CD4-positive, alpha-beta T cell treated with Interleukin-10 for 1 hour (primary cell): ENCODE measurements at regions not wholly inside any gene's neighbourhood (a gene's known extent, or its start where the extent isn't known, plus 50 kb on each side); places are given as distances from the start of the nearest gene placed in this dataset.
"Not testable (repeated sequence)": the region's sequence is repeated elsewhere in the genome, so short reads cannot be mapped to it uniquely, and the experiment has no call there.

Experiments
- DNase-seq: peaks from one replicate; pipeline ENCODE4 v3.0.0-alpha.2; 2020

GRCh38 chr16:66044089-66044488 lies 322.4 kb upstream of the CDH5 start:
- DNase-seq: no peak

GRCh38 chr16:66043326-66043725 lies 323.2 kb upstream of the CDH5 start:
- no peak for DNase-seq

DNA sequence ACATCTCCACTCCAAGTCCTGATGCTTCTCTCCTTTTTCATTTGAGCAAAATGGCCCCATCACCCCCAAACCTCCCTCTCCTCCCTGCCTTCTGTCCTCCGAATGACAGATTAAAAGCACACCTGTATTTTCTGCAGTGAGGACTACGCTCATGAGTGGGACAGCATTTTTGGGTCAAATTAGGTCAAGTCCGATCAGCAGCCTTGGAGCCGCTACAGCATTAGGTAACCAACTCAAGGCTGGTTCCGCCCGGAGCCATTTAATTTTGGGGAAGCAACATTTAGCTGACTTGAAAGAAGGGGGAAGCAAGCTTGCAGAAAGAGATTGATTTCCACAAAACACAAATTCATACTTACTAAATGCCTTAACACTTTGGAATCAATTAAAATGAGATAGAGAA lies 324.1 kb upstream of the CDH5 start:
- DNase-seq: no peak

DNA sequence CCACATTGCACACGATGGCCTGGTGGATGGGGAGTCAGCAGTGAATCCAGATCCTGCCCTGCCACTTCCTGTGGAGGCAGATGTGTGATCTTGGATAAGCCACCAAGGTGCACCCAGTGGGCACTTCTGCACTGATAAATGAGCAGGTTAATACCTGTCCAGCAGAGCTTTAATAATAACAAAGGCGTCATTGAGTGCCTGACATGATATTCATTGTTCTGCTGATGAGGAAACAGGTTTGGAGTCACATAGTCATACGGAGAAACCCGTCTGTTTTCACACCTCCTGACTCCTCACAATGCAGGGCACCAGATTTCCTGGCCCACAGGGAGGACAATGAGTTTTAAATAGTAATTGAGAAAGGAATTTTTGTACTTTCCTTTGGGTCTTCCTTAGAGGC lies 324.6 kb upstream of the CDH5 start:
- no peak for DNase-seq

GRCh38 chr16:66039793-66040192 lies 326.7 kb upstream of the CDH5 start:
- no peak for DNase-seq

DNA sequence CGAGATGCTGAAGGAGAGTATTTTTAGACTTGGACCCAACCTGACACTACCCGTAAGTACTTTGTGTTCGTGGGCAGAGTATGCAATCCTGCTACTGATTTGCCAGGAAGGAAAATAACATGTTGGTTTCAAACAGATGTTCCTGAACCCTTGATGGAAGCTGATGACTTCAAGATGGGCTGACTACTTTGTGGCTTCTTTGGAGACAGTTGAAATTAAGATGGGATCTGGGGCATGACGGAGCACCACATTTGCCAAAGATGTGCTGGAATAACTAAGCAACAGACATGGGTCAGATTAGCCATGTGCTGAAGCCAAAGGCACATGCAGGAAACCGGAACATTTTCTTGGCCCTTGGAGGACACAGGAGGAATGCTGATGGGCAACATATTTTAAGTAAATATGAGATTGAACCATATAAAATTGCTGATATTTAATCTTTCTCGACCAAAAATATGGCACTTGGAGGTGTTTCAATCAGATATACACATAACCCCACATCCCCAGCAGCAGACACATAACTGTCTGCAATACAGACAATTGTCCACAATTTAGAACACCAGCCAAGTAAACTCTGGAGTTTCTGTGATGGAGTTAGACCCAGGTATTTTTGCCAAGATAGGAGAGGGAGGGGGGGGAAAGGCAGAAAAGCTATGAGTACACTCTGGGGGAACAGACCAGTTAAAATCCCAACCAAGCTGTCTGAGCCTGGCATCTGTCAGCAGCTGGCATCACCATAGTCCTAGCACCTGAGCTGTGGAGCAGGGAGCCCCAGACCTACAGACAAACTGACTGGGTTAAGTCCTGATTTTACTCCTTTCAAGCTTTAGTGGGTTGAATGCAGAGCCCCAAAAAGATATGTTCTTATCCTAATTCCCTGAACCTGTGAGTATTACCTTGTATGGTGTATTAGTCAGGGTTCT lies 329.4 kb upstream of the CDH5 start:
- DNase-seq: no peak

GRCh38 chr16:66036184-66036583 lies 330.3 kb upstream of the CDH5 start:
- DNase-seq: no peak

- DNase-seq: no peak
These were observed 331.4 kb upstream of the CDH5 start for GRCh38 chr16:66035096-66035495.

GRCh38 chr16:66032841-66033240 lies 333.6 kb upstream of the CDH5 start:
- no peak for DNase-seq

GRCh38 chr16:66030036-66030435 lies 336.5 kb upstream of the CDH5 start:
- DNase-seq: no peak

DNA sequence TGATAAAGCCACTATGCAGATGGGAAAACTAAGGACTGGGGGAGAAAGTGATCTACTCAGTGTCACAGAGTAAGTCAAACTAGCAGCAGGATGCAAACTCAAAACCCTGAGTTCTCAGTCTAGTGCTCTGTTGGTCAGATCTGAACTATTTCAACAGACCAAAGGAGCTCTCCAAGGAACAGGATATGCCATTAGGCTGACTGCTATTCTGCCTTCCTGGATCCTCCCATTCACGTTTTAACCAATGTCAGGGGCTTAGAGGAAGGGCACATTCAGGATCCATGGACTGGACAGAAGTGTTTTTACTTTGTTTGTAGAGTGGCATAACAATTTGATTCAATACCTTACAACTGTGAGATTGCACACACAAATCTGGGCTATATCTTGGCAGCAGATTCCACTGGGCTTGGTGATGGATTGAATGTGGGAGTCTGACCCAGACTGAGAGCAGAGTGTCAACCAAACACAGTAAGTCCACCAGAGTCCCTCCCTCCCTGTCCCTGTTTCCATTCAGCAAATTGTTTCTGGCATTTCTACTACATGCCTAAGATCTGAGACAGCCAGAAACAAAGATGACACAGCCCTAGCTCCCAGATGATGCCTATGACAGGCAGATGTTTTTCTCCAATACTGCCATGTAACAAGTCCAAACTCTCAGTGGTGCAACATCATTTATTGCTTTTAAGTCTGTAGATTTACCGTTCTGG lies 337.8 kb upstream of the CDH5 start:
- no peak for DNase-seq

DNA sequence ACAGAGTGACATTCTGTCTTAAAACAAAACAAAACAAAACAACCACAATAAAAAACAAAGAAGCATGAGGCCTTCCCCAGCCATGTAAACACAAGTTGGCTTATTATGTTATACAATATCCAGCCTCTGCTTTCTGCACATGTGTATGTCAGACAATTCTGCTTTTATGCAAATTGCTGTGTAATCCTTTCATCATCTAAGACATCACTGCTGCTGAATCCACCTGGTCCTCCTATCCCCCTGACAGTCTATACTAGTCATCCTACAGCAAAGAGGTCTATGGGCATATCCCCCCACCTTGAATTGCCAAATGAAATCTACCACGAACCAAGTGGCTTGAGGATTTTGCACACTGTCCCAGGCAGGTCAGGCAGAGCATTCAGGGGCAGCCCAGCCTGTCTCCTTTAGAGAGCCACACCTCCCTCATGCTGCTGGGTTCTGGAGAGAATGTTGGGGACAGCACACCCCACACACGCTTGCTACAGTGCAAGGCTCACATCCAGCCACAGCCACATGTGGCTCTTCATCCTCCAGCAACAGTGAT lies 339.6 kb upstream of the CDH5 start:
- no peak for DNase-seq

- no peak for DNase-seq
These were observed 340.3 kb upstream of the CDH5 start for GRCh38 chr16:66026211-66026610.

GRCh38 chr16:66025751-66026150 lies 340.7 kb upstream of the CDH5 start:
- no peak for DNase-seq

DNA sequence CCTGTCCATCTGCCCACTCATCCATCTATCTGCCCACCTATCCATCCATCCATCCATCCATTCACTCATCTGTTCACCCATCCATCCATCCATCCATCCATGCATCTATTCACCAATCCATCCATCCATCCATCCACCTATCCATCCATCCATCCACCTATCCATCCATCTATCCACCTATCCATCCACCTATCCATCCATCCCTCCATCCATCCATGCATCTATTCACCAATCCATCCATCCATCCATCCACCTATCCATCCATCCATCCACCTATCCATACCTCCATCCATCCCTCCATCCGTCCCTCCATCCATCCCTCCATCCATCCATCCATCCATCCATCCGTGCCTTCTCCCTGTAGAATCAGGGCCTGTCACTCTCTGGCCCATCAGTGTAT lies 341.9 kb upstream of the CDH5 start:
- not testable (repeated sequence) for DNase-seq

DNA sequence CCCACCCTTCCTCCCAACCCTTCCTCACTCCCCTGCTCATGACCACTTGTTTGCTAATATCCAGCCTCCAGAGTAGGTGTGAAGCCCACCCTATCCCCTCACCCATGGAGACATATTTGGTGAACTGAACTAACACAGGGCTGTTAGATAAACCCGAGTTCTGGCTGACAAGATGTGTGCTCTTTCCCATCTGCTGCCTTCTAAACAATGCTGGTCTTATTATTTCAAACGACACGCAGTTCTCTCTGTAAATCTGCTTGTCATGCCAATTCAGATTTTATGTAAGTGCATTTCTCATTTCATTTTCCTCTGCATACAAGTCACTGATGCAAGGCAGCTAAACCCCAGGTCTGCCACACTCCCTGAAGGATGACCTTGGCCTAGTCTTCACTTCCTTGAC lies 343.0 kb upstream of the CDH5 start:
- DNase-seq: no peak

GRCh38 chr16:66020642-66021041 lies 345.8 kb upstream of the CDH5 start:
- no peak for DNase-seq

DNA sequence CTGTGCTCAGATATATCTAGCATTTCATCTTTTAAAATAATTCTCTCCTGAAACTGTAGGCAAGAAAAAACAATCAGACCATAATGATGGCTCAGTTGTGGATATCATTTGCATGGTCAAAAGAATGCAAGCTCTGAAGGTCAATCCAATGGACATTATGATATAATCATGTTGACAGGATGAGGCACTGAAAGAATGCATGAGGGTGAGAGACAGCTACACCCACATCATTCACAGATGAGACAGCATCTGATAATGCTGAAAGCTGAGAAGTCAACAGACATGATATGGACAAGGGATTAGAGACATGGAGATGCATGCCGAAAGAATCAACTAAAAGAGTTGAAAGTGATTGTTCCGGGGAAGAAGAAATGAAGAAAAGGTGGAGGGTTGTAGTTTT lies 346.4 kb upstream of the CDH5 start:
- DNase-seq: no peak

GRCh38 chr16:66019502-66019901 lies 347.0 kb upstream of the CDH5 start:
- DNase-seq: not testable (repeated sequence)

- DNase-seq: no peak
These were observed 352.3 kb upstream of the CDH5 start for GRCh38 chr16:66014221-66014620.

DNA sequence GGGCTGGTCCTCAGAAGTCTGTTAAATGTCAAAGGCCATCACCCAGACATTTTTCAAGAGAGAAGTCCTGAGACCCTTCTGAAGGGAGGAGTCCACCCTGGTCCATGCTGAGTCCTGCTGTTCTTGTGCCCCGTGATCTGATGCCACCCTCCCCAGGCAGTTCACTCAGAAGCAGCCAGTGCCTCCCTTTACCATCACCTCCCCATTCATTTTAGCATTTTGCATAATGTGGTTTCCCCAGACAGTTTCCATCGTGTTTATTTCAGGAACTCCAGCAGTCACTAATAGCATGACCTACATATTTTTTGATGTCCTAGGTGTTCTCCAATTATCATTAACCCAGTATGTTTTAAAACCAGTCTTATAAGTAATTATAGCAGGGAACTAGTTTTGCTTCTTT lies 353.0 kb upstream of the CDH5 start:
- DNase-seq: no peak

- DNase-seq: no peak
These were observed 358.4 kb upstream of the CDH5 start for GRCh38 chr16:66008136-66008535.

DNA sequence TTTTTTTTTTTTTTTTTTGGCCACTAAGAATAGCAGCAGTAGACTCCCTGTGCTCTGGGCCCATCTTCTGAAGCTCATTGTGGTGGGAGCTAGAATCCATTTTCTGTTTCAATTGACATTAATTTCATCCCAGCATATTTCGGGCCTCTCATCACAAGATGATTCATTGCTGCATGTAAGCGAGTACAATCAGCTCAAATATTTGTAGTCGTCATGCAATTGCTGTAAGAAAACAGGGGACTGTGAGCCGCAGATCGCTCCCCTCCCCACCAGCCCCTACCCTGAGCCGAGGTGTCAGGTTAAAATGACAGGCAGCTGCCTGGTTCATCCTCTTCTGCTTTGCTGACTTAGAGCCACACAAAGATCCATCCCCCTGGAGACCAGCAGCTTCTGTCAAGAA lies 358.8 kb upstream of the CDH5 start:
- no peak for DNase-seq

DNA sequence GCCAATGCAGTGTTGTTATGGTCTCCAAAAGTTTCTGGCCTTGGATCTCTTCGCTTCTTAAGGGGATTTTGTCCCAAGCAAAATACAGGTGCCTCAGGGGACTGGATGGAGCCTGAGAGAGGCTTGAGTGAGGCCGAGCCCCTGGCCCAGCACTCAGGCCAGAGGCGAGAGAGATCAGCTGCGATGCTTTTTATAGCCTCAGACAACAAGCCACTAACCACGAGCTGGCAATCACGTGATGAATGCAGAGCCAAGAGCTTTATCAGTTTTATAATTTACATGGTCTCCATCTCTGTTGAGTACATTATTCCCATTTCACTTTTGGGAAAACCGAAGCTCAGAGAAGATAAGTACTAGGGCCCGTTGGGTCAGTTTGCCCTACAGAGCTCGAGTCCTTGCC lies 360.0 kb upstream of the CDH5 start:
- DNase-seq: no peak
